CD1c-positive myeloid dendritic cell (primary cell): ENCODE measurements at regions not wholly inside any gene's neighbourhood (a gene's known extent, or its start where the extent isn't known, plus 50 kb on each side); places are given as distances from the start of the nearest gene placed in this dataset.
"Not testable (repeated sequence)": the region's sequence is repeated elsewhere in the genome, so short reads cannot be mapped to it uniquely, and the experiment has no call there.

Source experiments
- DNase-seq: peaks from one replicate; pipeline ENCODE4 v3.0.0-alpha.2; 2016; ENCODE audit errors: extremely low spot score

DNA sequence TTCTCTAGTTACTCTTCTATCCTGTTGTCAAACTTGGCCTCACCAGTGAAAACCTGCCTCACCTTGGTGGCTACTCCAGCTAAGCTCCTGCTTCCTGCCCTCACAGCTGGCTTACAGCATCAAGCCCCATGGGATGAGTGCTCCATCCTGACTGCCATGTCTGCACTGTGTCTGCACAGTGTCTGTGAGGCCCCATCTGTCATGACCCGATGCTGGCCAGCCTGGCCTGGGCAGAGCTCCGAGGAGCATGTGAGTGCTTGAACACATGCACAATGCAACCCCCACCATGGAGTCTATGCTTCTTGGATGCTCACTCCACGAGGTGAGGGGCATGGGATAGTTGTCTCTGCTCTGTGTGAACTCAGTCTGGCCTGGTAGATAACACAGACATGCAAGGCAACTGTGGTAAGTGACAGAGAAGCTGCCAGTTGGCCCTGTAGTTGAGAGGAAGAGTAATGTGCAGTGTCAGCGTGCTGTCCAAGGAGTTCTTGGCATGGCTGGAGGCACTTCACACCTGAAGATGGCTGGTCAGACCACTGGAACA, 207.1 kb upstream of the ZNF32 start:
- no peak for DNase-seq

DNA sequence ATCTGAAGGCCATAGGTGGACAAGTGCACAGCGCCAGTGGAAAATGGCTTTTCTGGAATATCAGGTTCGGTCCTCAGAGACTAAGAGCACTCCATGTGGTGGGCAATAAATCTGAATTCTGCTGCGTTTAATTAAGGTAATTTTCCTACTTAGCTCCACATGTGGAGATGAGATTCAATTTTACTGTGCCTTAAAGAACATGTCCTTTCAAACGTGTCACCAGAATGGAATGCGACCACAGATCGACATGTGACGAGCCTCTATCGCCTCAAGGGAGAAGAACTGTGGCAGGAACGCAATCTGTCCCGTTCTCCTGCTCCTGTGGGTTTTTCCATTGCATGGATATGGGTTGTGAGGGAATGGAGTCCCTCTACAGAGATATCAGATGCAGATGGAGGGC, 205.3 kb upstream of the ZNF32 start:
- DNase-seq, result no peak

- DNase-seq, result no peak
Measured at GRCh38 chr10:43853369-43853768, 204.7 kb upstream of the ZNF32 start.

DNA sequence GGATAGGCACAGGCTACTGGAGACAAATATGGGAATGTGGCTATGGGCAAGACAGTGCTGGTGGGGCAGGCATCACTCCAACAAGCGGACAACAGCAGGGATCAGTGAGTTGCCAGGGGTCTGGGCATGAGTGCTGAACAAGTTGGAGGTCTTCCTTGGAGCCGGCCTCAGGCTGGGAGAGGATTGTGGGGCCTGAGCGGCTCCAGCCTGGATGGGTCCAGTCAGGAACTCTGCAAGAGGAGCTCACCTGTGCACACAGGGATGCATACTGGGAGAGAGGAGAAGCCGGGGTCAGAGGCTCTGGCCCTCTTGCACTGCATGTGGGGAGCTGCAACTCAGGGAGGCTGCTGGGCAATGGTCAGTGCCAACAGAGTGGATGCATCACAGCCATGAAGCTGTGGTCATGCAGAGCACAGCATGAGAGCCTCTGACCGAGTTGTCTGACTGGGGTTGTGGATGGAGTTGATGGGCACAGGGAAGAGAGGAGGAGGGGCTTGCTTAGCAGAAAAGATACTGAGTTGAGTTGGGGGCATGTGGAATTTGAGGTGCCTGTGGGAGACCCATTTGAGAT, 204.0 kb upstream of the ZNF32 start:
- no peak for DNase-seq

- no peak for DNase-seq
Measured at GRCh38 chr10:43852149-43852548, 203.5 kb upstream of the ZNF32 start.

GRCh38 chr10:43851030-43851429, 202.3 kb upstream of the ZNF32 start:
- DNase-seq, result no peak

DNA sequence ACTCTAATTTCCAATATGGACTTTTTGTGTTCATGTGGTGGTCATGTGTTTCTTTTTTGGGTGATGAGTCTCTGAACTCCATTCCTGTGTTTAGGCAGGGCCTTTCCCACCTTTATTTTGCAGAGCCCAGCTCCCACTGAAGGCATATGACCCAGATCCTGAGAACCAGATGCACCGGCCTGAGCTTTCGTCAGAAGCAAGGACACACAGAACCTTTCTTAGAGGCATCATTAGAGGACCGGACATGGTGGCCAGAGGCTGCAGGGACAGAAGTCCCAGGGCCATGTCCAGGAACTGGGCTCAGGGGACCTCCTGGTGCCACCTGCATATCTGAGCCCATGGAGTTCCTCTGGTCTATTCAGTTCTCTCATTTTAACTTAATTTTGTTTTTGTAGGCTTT, 200.9 kb upstream of the ZNF32 start:
- no peak for DNase-seq

- DNase-seq, result no peak
Measured at GRCh38 chr10:43846968-43847367, 198.3 kb upstream of the ZNF32 start.

DNA sequence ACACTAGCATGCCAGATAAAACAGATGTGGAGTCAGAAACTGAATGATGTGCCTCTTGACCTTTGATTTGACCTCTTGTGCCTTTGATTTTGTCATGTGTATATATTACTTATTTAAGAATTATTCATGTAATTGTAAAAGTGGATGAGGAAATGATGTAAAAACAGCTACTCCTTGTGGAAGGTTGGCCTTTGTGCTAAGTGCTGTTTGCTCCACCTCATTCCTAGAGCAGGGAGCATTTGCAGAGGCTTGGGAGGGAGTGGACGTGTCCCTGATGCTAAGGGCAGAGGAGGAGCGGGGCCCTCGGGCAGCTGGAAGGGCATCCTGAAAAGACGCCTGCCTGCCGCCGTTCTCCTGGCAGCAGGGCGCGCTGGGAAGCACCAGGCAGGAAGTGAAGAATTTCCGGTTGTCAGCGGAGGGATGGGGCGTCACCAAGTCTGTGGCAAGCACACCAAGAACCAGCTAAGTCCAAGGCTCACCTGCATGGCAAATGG, 197.6 kb upstream of the ZNF32 start:
- DNase-seq, result no peak

GRCh38 chr10:43845121-43845520, 196.4 kb upstream of the ZNF32 start:
- no peak for DNase-seq

- no peak for DNase-seq
Measured at GRCh38 chr10:43844221-43844620, 195.5 kb upstream of the ZNF32 start.

DNA sequence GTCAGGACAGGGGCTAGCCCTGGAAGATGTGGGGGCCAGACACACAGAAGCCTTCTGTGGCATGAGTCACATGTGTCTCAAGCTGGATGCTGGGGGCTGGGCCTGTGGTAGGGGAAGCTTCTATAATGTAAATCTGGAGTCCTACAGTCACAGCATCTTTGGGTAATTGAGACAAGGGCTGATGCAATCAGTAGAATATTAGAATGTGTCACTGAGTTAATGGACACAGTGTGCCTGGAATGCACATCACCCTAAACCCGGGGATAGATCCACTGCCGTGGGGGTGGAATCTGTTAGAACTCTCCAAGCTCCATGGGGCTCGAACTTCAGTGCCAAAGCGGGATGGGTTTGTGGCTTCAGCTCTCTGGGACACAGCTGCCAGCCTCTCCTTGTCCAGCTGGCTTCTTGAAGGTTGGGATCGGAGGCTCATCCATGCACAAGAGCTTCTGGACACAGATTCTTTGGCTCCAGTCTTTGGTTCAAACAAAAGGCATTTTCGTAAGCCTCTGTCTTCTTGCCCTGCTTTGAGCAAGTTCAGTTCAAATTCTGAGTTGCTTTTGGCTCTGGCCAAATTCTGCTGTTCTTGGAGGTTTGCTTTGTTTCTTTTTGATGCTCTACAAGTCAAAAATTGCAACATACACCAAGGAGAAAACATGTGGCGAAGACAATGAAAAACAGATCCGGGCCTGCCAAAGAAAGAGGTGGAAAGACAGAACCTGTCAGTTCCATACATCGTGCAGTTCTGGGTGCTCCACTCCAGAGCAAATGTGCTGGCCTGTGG, 194.8 kb upstream of the ZNF32 start:
- DNase-seq, result no peak

- DNase-seq, result no peak
Measured at GRCh38 chr10:43842496-43842895, 193.8 kb upstream of the ZNF32 start.

- no peak for DNase-seq
Measured at GRCh38 chr10:43842072-43842471, 193.4 kb upstream of the ZNF32 start.

DNA sequence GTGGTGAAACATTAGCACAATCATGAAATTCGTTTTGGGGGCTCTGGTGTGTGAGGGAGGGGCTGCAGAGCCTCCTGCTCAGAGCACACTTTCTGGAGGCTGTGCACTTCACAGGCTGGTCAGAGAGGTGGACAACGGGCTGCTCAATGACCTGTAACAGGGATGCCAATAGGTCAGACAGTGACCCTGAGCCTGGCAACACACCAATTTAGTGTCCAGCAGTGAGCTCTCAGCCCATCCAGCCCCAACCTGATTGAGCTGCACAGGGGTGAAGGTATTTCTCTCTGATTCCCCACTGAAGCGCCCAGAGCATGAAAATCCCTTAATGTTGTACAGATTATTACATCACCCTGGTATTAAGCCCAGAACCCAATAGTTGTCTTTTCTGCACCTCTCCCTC, 191.3 kb upstream of the ZNF32 start:
- no peak for DNase-seq

DNA sequence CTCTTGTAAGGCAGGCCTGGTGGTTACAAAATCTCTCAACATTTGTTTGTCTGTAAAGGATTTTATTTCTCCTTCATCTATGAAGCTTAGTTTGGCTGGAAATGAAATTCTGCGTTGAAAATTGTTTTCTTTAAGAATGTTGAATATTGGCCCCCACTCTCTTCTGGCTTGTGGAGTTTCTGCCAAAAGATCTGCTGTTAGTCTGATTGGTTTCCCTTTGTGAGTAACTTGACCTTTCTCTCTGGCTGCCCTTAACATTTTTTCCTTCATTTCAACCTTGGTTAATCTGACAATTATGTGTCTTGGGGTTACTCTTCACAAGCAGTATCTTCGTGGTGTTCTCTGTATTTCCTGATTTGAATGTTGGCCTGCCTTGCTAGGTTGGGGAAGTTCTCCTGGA, 186.1 kb upstream of the ZNF32 start:
- DNase-seq, result not testable (repeated sequence)

- no peak for DNase-seq
Measured at GRCh38 chr10:43827853-43828252, 179.2 kb upstream of the ZNF32 start.

DNA sequence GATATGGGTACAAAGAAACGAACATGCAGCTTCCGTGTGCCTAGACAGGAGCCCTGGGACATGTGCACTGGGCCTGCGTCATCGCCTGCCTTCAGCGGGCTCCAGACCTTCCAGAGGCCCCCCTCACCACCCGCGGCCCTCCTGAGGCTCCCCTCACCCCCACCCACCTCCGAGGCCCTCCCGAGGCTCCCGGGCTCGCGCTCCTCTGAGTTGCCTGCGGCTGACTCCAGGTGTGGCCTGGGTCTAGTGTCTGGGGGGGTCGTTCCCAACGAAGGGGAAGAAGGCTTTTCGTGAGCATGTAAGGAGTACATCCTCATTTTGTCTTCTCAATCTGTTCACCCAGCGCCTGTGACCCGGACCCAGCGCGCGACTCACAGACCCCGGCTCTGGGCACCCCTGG, 177.3 kb upstream of the ZNF32 start:
- DNase-seq, result no peak

GRCh38 chr10:43825421-43825820, 176.7 kb upstream of the ZNF32 start:
- no peak for DNase-seq

- DNase-seq, result no peak
Measured at GRCh38 chr10:43824934-43825333, 176.3 kb upstream of the ZNF32 start.

- no peak for DNase-seq
Measured at GRCh38 chr10:43822631-43823580, 174.2 kb upstream of the ZNF32 start.

DNA sequence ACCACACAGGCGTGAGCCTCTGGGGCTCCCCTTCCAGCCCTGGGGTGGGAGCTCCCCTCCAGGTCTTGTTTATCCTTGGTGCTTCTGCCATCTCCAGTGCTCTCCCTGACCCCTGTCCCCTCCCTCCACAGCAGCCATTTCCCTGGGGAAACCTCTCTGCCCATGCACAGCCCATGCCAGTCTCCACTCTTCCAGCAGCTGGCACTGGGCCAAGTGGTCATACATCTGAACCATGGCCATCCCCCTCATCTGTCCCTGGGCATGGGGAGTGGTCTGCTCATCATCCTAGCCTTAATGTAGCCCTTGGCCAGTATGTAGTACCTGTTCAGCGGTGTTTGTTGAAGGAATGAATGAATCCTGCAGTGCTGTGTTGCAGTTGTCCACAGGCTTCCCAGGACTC, 172.4 kb upstream of the ZNF32 start:
- DNase-seq, result no peak
